ENCODE measurements at regions not wholly inside any gene's neighbourhood (a gene's known extent, or its start where the extent isn't known, plus 50 kb on each side); places are given as distances from the start of the nearest gene placed in this dataset.
"Not testable (repeated sequence)": the region's sequence is repeated elsewhere in the genome, so short reads cannot be mapped to it uniquely, and the experiment has no call there.

GRCh38 chr2:146388757-146389156 lies 1456.1 kb upstream of the ACVR2A start:
- Histone ChIP-seq H3K4me1 (ENCODE audit: control insufficient read depth, insufficient read depth, low read length) (no peaks in the 10 kb centered on the region), H3K4me3 (ENCODE audit: low read length) (no peak overlapping the region), H3K27me3 (ENCODE audit: control insufficient read depth, insufficient read depth, low read length) (no peaks in the 10 kb centered on the region)

GRCh38 chr2:146386096-146386495 lies 1458.7 kb upstream of the ACVR2A start:
- no peaks in the 10 kb centered on the region for H3K27me3 ChIP-seq (ENCODE audit: control insufficient read depth, insufficient read depth, low read length)
- no peak overlapping the region for H3K9ac ChIP-seq (ENCODE audit: low read depth, low read length)
- H3K4me3 ChIP-seq (ENCODE audit: low read length), result no peak overlapping the region
- no peak overlapping the region for H3K4me2 ChIP-seq (ENCODE audit: low read length)
- H3K4me1 ChIP-seq (ENCODE audit: control insufficient read depth, insufficient read depth, low read length), result no peaks in the 10 kb centered on the region
- H3K36me3 ChIP-seq (ENCODE audit: insufficient read depth, low read length), result no peaks in the 10 kb centered on the region
- H3K9me3 ChIP-seq (replicated peaks; ENCODE audit: low read length), result no peaks in the 10 kb centered on the region

More at GRCh38 chr2:146388757-146389156, 1456.1 kb upstream of the ACVR2A start:
- Histone ChIP-seq H3K4me2 (ENCODE audit: low read length) (no peak overlapping the region), H3K9me3 (replicated peaks; ENCODE audit: low read length) (no peaks in the 10 kb centered on the region), H3K36me3 (ENCODE audit: insufficient read depth, low read length) (no peaks in the 10 kb centered on the region), H3K9ac (ENCODE audit: low read depth, low read length) (no peak overlapping the region)

- no peak overlapping the region for H3K4me3 ChIP-seq (ENCODE audit: low read length)
- no peaks in the 10 kb centered on the region for H3K36me3 ChIP-seq (ENCODE audit: insufficient read depth, low read length)
- no peak overlapping the region for H3K4me2 ChIP-seq (ENCODE audit: low read length)
- no peaks in the 10 kb centered on the region for H3K27me3 ChIP-seq (ENCODE audit: control insufficient read depth, insufficient read depth, low read length)
- H3K4me1 ChIP-seq (ENCODE audit: control insufficient read depth, insufficient read depth, low read length), result no peaks in the 10 kb centered on the region
- H3K9ac ChIP-seq (ENCODE audit: low read depth, low read length), result no peak overlapping the region
- no peaks in the 10 kb centered on the region for H3K9me3 ChIP-seq (replicated peaks; ENCODE audit: low read length)
Observed at GRCh38 chr2:146385031-146385430, 1459.8 kb upstream of the ACVR2A start.

GRCh38 chr2:146376511-146377064 lies 1468.2 kb upstream of the ACVR2A start:
- no peaks in the 10 kb centered on the region for H3K27me3 ChIP-seq (ENCODE audit: control insufficient read depth, insufficient read depth, low read length)
- H3K4me2 ChIP-seq (ENCODE audit: low read length), result no peak overlapping the region
- H3K9me3 ChIP-seq (replicated peaks; ENCODE audit: low read length), result no peaks in the 10 kb centered on the region
- no peaks in the 10 kb centered on the region for H3K36me3 ChIP-seq (ENCODE audit: insufficient read depth, low read length)
- H3K4me1 ChIP-seq (ENCODE audit: control insufficient read depth, insufficient read depth, low read length), result no peaks in the 10 kb centered on the region
- H3K9ac ChIP-seq (ENCODE audit: low read depth, low read length), result no peak overlapping the region
- H3K4me3 ChIP-seq (ENCODE audit: low read length), result no peak overlapping the region

GRCh38 chr2:146374505-146374904 lies 1470.3 kb upstream of the ACVR2A start:
- H3K4me3 ChIP-seq (ENCODE audit: low read length), result no peak overlapping the region
- peaks cover 11% of the 10 kb centered on the region for H3K4me1 ChIP-seq (ENCODE audit: control insufficient read depth, insufficient read depth, low read length)
- H3K27me3 ChIP-seq (ENCODE audit: control insufficient read depth, insufficient read depth, low read length), result no peaks in the 10 kb centered on the region
- H3K4me2 ChIP-seq (ENCODE audit: low read length), result no peak overlapping the region
- no peak overlapping the region for H3K9ac ChIP-seq (ENCODE audit: low read depth, low read length)
- H3K9me3 ChIP-seq (replicated peaks; ENCODE audit: low read length), result no peaks in the 10 kb centered on the region
- H3K36me3 ChIP-seq (ENCODE audit: insufficient read depth, low read length), result no peaks in the 10 kb centered on the region

- H3K4me1 ChIP-seq (ENCODE audit: control insufficient read depth, insufficient read depth, low read length), result peaks cover 11% of the 10 kb centered on the region
- not testable (repeated sequence) for H3K36me3 ChIP-seq (ENCODE audit: insufficient read depth, low read length); H3K4me3 ChIP-seq (ENCODE audit: low read length); H3K4me2 ChIP-seq (ENCODE audit: low read length); H3K27me3 ChIP-seq (ENCODE audit: control insufficient read depth, insufficient read depth, low read length); H3K9ac ChIP-seq (ENCODE audit: low read depth, low read length); H3K9me3 ChIP-seq (replicated peaks; ENCODE audit: low read length)
Observed at GRCh38 chr2:146371364-146371763, 1473.5 kb upstream of the ACVR2A start.

GRCh38 chr2:146370826-146371225 lies 1474.0 kb upstream of the ACVR2A start:
- no peak overlapping the region for H3K4me3 ChIP-seq (ENCODE audit: low read length)
- H3K9ac ChIP-seq (ENCODE audit: low read depth, low read length), result peak overlapping the region; percentile 27
- peak overlapping the region; percentile 8 for H3K4me2 ChIP-seq (ENCODE audit: low read length)
- H3K36me3 ChIP-seq (ENCODE audit: insufficient read depth, low read length), result no peaks in the 10 kb centered on the region
- no peaks in the 10 kb centered on the region for H3K9me3 ChIP-seq (replicated peaks; ENCODE audit: low read length)
- peaks cover 14% of the 10 kb centered on the region for H3K4me1 ChIP-seq (ENCODE audit: control insufficient read depth, insufficient read depth, low read length)
- no peaks in the 10 kb centered on the region for H3K27me3 ChIP-seq (ENCODE audit: control insufficient read depth, insufficient read depth, low read length)

GRCh38 chr2:146366276-146366675 lies 1478.6 kb upstream of the ACVR2A start:
- H3K36me3 ChIP-seq (ENCODE audit: insufficient read depth, low read length), result no peaks in the 10 kb centered on the region

GRCh38 chr2:146365041-146365440 lies 1479.8 kb upstream of the ACVR2A start:
- no peaks in the 10 kb centered on the region for H3K36me3 ChIP-seq (ENCODE audit: insufficient read depth, low read length)
- H3K4me2 ChIP-seq (ENCODE audit: low read length), result no peak overlapping the region
- no peak overlapping the region for H3K4me3 ChIP-seq (ENCODE audit: low read length)
- no peaks in the 10 kb centered on the region for H3K9me3 ChIP-seq (replicated peaks; ENCODE audit: low read length)
- H3K4me1 ChIP-seq (ENCODE audit: control insufficient read depth, insufficient read depth, low read length), result peaks cover 4% of the 10 kb centered on the region
- H3K27me3 ChIP-seq (ENCODE audit: control insufficient read depth, insufficient read depth, low read length), result no peaks in the 10 kb centered on the region
- H3K9ac ChIP-seq (ENCODE audit: low read depth, low read length), result no peak overlapping the region

More at GRCh38 chr2:146366276-146366675, 1478.6 kb upstream of the ACVR2A start:
- Histone ChIP-seq H3K27me3 (ENCODE audit: control insufficient read depth, insufficient read depth, low read length) (no peaks in the 10 kb centered on the region), H3K9ac (ENCODE audit: low read depth, low read length) (peak overlapping the region; percentile 41), H3K4me2 (ENCODE audit: low read length) (no peak overlapping the region), H3K4me1 (ENCODE audit: control insufficient read depth, insufficient read depth, low read length) (peaks cover 14% of the 10 kb centered on the region), H3K9me3 (replicated peaks; ENCODE audit: low read length) (no peaks in the 10 kb centered on the region), H3K4me3 (ENCODE audit: low read length) (no peak overlapping the region)

- Histone ChIP-seq H3K27me3 (ENCODE audit: control insufficient read depth, insufficient read depth, low read length) (no peaks in the 10 kb centered on the region), H3K4me2 (ENCODE audit: low read length) (no peak overlapping the region), H3K9ac (ENCODE audit: low read depth, low read length) (no peak overlapping the region), H3K9me3 (replicated peaks; ENCODE audit: low read length) (no peaks in the 10 kb centered on the region), H3K4me1 (ENCODE audit: control insufficient read depth, insufficient read depth, low read length) (peaks cover 4% of the 10 kb centered on the region), H3K4me3 (ENCODE audit: low read length) (no peak overlapping the region), H3K36me3 (ENCODE audit: insufficient read depth, low read length) (no peaks in the 10 kb centered on the region)
Observed at GRCh38 chr2:146363731-146364130, 1481.1 kb upstream of the ACVR2A start.

- Histone ChIP-seq H3K9me3 (replicated peaks; ENCODE audit: low read length) (no peaks in the 10 kb centered on the region), H3K27me3 (ENCODE audit: control insufficient read depth, insufficient read depth, low read length) (no peaks in the 10 kb centered on the region), H3K4me2 (ENCODE audit: low read length) (no peak overlapping the region), H3K36me3 (ENCODE audit: insufficient read depth, low read length) (no peaks in the 10 kb centered on the region), H3K4me3 (ENCODE audit: low read length) (no peak overlapping the region), H3K4me1 (ENCODE audit: control insufficient read depth, insufficient read depth, low read length) (no peaks in the 10 kb centered on the region), H3K9ac (ENCODE audit: low read depth, low read length) (no peak overlapping the region)
Observed at GRCh38 chr2:146351689-146352088, 1493.1 kb upstream of the ACVR2A start.

- no peaks in the 10 kb centered on the region for H3K9me3 ChIP-seq (replicated peaks; ENCODE audit: low read length)
- H3K9ac ChIP-seq (ENCODE audit: low read depth, low read length), result no peak overlapping the region
- no peak overlapping the region for H3K4me3 ChIP-seq (ENCODE audit: low read length)
- H3K4me1 ChIP-seq (ENCODE audit: control insufficient read depth, insufficient read depth, low read length), result no peaks in the 10 kb centered on the region
- no peaks in the 10 kb centered on the region for H3K36me3 ChIP-seq (ENCODE audit: insufficient read depth, low read length)
- no peaks in the 10 kb centered on the region for H3K27me3 ChIP-seq (ENCODE audit: control insufficient read depth, insufficient read depth, low read length)
- H3K4me2 ChIP-seq (ENCODE audit: low read length), result no peak overlapping the region
Observed at GRCh38 chr2:146349334-146349733, 1495.5 kb upstream of the ACVR2A start.

Data from skeletal muscle satellite cell (primary cell).